ENCODE measurements at regions not wholly inside any gene's neighbourhood (a gene's known extent, or its start where the extent isn't known, plus 50 kb on each side); places are given as distances from the start of the nearest gene placed in this dataset.
A peak's percentile ranks its signal among the peaks of the same experiment; 100 is the strongest.

DNA sequence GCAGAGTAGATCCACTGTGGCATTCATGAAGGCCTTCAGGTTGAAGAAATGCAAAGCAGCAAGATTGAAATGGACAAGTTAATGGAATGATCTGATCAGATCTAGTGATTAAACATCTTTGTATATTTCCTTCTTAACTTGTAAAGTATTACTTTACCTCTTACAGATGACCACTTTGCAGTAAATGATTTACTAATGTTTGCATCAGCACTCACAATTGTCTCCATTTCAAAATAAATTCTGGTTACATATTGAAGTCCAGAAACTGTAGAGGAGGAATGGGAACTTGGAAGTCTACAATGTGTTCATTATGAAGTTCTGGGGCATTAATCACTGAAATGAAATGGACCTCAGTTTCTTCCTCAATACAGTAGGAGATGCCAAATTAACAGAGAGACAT is 380.8 kb downstream of the FOXO1 start:
- DNase-seq (ENCODE audit: low read depth, low spot score), result no peak

GRCh38 chr13:40287428-40287827 is 379.0 kb downstream of the FOXO1 start:
- DNase-seq (ENCODE audit: low read depth, low spot score), result no peak

- no peak for DNase-seq (ENCODE audit: low read depth, low spot score)
Measured at GRCh38 chr13:40288259-40288658, 378.2 kb downstream of the FOXO1 start.

DNA sequence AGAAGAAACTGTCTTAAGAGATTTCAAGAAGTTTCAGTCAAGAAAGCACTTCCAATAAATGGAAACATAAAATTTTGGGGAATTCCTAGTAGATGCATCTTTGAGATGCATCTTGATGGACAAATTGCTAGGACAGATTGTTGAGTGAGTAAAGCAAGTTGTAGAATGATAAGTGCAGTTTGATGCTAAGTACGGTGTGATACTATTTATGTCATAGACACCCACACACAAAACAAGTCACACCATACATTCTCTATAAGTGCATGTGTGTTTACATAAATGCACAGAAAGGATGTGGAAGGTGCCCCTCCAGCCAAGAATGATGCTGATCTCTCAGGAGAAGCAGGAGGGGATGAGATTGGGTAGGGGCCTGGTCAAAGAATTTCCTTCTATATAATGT is 375.7 kb downstream of the FOXO1 start:
- no peak for DNase-seq (ENCODE audit: low read depth, low spot score)

GRCh38 chr13:40292108-40292507 is 374.3 kb downstream of the FOXO1 start:
- DNase-seq (ENCODE audit: low read depth, low spot score), result no peak

DNA sequence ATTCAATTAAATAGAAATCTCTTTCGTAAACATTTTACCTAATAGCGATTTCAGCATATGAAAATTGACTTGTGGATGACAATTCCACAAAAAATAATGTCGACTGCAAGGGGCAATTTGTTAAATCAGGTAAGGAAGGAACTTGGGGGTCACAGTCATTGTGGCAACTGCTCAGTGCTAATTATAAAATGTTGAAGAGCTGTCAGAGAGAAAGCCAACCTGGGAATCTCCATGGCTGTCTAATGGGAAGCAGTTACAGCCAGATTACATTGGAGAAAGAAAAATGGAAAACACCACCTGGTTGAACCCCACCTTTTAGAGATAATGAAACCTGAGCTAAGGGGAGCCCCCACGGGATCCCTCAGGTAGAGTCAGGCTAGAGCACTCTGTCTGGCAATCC is 373.9 kb downstream of the FOXO1 start:
- DNase-seq (ENCODE audit: low read depth, low spot score), result no peak

DNA sequence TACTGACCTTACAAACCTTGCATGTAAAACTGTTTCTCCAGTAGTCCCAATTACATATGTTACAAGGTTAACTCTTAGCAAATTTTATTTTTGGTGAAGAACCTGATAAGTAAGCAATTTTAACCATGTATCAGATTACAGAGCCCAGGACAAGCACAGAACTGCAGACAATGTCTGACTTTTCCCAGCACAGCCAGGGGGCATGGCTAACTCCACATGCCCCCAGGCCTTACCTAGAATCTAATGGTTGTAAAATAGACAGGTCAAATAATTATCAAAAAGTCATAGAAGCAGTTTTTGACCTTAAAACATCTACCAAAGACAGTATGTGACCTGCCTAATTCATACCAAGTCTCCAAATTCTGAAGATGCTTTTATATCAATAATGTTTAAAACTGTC is 364.1 kb downstream of the FOXO1 start:
- no peak for DNase-seq (ENCODE audit: low read depth, low spot score)

GRCh38 chr13:40304391-40304790 is 362.1 kb downstream of the FOXO1 start:
- no peak for DNase-seq (ENCODE audit: low read depth, low spot score)

DNA sequence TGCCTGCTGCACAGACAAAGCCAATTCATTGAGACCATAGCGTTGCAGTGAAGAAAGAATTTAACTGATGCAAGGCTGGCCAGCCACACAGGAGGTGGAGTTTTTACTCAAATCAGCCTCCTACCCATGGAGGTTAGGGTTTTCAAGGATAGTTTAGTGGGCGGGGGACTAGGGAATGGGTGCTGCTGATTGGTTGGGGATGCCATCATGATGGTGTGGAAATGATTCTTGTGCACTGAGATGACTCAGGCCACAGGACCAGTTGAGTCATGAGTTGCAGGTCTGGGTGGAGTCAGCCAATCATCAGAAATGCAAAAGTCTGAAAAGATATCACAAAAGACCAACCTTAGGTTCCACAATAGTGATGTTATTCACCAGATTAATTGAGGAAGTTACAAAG is 359.6 kb downstream of the FOXO1 start:
- no peak for DNase-seq (ENCODE audit: low read depth, low spot score)

DNA sequence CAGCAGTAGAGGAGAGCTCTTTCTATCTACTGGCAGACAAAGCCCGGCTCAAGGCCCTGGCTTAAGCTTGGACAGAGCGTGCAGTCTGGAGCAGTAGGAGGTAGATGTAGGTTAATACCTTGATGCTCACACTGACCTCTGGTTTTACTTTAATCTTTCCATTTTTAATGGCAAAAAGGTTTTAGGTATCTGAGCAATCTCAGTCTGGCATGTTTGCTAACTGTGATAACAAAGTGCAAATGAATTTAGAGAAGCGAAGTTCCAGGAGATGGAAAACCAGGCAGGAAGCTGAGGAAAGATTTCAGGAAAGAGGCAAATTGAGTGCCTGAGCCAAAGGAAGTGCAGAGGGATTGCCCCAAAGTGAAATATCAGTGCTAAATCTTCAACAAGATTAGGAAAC is 356.6 kb downstream of the FOXO1 start:
- no peak for DNase-seq (ENCODE audit: low read depth, low spot score)

DNA sequence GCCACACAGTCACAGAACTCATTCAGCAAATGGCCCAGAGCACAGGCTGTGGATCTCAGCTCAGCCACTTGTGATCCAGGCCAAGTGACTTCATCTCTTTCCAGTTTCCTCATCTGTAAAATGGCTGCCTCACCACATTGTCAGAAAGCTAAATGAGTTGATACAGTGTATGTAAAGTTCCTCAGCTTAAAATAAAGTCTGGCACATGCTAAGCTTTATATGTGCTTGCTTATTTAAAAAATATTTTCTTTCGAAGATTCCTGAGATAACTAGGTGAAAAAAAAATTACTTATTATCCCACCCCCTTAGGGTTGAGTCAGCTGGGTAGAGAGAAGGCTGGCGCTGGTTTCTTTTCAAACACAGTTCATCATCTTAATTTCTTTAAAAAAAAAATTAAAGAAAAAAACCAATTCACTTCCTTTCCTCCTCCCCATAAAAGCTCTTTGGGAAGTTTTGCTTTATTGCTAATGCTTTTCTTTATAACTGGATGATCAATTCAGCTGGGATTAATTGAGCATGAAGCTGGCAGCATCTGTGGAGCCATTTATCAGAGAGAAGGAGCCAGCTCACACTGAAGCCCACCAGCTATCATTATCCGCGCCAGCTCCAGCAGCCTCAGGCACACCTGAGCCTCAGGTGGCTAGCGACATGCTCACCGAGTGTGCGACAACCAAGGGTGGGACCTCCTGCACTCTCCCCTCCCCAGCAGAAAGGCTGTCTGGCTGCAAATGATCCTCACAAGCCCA is 354.9 kb downstream of the FOXO1 start:
- no peak for DNase-seq (ENCODE audit: low read depth, low spot score)

DNA sequence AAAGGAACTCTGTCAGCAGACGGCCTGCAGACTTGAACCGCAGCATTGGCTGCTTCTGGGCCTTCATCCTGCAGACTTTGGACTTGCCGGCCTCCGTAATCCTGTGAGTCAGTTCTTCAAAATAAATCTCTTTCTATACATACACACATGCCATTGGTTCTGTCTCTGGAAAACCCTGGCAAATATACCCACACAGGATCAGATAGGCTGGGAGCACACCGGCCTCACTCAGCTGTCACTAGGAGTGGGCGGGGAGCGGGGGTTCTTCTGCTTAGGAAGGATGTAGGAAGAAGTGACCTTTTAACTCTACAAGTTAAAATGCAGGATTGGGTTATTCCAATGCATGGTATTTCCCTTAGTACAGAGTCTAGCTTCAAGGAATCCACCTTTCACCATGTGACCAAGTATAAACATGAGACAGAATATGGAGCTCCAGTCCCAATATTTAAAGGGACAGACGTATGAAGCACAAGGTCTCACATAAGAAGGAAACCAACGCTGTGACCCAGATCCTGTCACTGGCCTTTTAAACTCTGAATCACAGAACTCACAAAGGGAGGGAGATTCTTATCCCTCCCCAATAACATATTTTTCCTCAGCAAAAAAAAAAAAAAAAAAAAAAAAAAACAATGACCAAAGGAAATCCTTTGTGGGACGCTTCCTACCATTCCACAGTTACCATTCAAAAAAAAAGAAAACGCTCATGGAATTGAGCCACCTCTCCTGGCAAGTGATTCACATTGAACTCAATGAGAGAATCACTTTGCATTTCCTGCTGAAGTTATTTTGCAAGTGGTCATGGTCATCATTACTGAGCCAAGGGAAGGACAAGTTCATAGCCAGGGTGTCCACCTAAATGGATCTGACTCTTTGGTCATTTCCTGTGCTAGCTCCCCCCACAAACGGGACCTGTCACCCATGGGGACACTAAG is 352.9 kb downstream of the FOXO1 start:
- no peak for DNase-seq (ENCODE audit: low read depth, low spot score)

GRCh38 chr13:40315416-40316064 is 350.9 kb downstream of the FOXO1 start:
- DNase-seq (ENCODE audit: low read depth, low spot score), result no peak

DNA sequence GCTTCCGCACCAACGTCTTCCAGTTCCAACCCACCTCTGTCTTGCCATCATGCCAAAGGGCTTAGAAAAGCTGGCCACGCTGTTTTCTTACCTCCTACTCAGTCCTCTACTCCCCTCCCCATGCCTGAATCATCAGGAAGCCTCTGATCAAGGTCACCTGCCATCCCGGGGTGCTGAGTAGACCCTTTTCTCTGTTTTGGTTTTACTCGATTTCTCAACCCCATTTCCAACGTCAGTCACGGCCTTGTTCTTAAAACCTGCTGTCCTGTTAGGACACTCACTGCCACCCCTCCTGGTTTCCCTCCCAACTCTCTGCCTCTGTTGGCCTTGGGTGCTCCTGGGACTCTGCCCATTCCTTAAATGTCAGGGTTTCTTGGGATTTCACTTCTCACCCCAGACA is 350.1 kb downstream of the FOXO1 start:
- no peak for DNase-seq (ENCODE audit: low read depth, low spot score)

DNA sequence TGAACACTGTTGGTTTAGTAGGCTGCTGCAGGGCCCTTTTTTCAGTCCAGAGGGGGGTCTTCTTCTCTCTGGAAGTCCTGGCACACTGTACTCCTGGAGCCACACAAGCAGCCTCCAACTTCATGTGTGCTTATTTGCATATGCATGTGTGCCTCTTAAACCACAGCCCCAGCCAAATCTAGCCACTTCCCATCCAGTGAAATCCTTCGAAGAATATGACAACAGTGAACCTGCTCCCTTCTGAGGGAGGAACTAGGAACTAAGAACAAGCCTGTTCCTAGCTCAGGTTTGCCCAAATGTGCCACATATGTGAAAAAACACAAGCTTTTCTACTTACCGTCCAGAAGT is 348.5 kb downstream of the FOXO1 start:
- no peak for DNase-seq (ENCODE audit: low read depth, low spot score)

DNA sequence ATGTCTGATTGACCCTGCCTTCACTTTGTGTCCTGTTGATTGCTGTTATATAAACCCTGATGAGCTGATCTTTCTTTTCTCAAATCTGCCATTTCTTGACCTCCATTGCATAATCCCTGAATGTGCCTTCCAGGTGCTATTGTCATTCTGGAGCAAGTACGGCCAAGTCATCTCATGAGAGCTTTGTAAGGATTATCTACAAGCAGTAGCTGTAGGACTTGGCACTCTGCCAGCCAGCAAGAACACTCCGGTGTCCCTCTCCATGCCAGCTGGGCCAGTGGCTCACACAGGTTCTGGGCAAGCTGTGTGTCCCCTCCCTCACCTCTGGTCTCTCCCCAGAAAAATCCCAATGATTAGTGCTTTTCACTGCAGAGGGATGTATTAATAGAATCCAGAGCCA is 348.1 kb downstream of the FOXO1 start:
- no peak for DNase-seq (ENCODE audit: low read depth, low spot score)

- no peak for DNase-seq (ENCODE audit: low read depth, low spot score)
Measured at GRCh38 chr13:40319699-40320579, 346.5 kb downstream of the FOXO1 start.

DNA sequence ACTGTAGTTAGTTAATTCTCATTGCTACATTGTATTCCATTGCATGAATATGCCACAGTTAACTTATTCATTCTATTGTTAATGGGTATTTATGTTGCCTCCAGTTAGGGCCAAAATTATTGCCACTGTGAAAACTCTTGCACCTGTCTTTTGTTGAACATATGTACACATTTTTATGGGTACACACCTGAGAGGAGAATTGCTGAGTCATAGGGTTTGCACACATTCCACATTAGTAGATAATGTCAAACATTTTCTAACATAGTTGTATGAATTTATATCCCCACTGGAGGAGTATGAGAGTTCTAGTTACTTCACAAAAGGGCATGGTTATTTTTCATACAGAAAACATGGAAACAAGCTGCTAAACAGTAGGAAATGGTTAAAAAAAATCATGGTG is 338.4 kb downstream of the FOXO1 start:
- no peak for DNase-seq (ENCODE audit: low read depth, low spot score)

- DNase-seq (ENCODE audit: low read depth, low spot score), result peak; percentile 18
Measured at GRCh38 chr13:40329781-40330485, 336.5 kb downstream of the FOXO1 start.

DNA sequence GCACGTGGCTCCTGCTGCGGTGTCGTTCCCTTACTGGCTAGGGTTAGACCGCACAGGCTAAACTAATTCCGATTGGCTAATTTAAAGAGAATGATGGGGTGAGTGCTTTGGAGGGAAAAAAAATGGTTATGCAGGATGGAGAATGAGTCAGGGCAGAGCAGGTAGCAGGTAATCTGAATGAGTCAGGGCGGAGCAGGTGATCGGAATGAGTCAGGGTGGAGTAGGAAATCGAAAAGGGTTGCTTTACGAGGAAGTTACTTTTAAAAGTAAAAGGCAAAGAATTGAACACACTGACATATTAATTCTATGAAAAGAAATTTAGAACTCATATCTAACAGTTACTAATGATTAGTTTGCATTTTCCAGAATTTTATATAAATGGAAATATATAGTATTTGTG is 335.5 kb downstream of the FOXO1 start:
- no peak for DNase-seq (ENCODE audit: low read depth, low spot score)

- no peak for DNase-seq (ENCODE audit: low read depth, low spot score)
Measured at GRCh38 chr13:40331802-40332201, 334.6 kb downstream of the FOXO1 start.

All from brain pericyte (primary cell).